Stimulated activated naive B cell treated with anti-CD40 and anti-IgM and Interleukin-4, amounts not matched to agents 10 μg/mL and 1 μg/mL and 100 μg/mL, for 72 hours (primary cell): ENCODE measurements at regions not wholly inside any gene's neighbourhood (a gene's known extent, or its start where the extent isn't known, plus 50 kb on each side); places are given as distances from the start of the nearest gene placed in this dataset.

Source experiments
- ATAC-seq, 2 donors: fragments of 150-1000 bp; cut with Tn5 transposase; replicated peaks; 2 replicates each; pipeline ENCODE4 v1.10.0; 2021; ENCODE audit warnings: moderate library complexity in 1 of 2
- DNase-seq: peaks from one replicate; pipeline ENCODE4 v3.0.0; 2021
- H3K27ac Mint-ChIP-seq: one replicate; pipeline ENCODE4 v1.8.0; 2022; ENCODE audit warnings: mild to moderate bottlenecking, mixed read lengths
- H3K27me3 Mint-ChIP-seq, 2 donors: one replicate each; pipeline ENCODE4 v1.8.0; 2022; ENCODE audit warnings: mixed read lengths in 2 of 2
- H3K36me3 Mint-ChIP-seq, 2 donors: one replicate each; pipeline ENCODE4 v1.8.0; 2022; ENCODE audit warnings: mixed read lengths in 2 of 2, mild to moderate bottlenecking in 1 of 2
- H3K4me1 Mint-ChIP-seq, 2 donors: one replicate each; pipeline ENCODE4 v1.8.0; 2022; ENCODE audit warnings: mixed read lengths in 2 of 2, mild to moderate bottlenecking in 1 of 2
- H3K4me3 Mint-ChIP-seq, 2 donors: one replicate each; pipeline ENCODE4 v1.8.0; 2022; ENCODE audit warnings: mild to moderate bottlenecking in 2 of 2, mixed read lengths in 2 of 2, moderate library complexity in 1 of 2
- H3K9me3 Mint-ChIP-seq, 2 donors: one replicate each; pipeline ENCODE4 v1.8.0; 2022; ENCODE audit warnings: mixed read lengths in 2 of 2, mild to moderate bottlenecking in 1 of 2

- H3K27ac Mint-ChIP-seq = no peak overlapping the region
- no peaks in the 10 kb centered on the region for H3K27me3 Mint-ChIP-seq
- no peak overlapping the region for H3K4me3 Mint-ChIP-seq
- H3K4me1 Mint-ChIP-seq = no peaks in the 10 kb centered on the region
- no peak for ATAC-seq
- H3K9me3 Mint-ChIP-seq = no peaks in the 10 kb centered on the region
- H3K36me3 Mint-ChIP-seq = no peaks in the 10 kb centered on the region
- no peak for DNase-seq
Observed at GRCh38 chr12:28855761-28856310, 293.2 kb upstream of the FAR2 start.

DNA sequence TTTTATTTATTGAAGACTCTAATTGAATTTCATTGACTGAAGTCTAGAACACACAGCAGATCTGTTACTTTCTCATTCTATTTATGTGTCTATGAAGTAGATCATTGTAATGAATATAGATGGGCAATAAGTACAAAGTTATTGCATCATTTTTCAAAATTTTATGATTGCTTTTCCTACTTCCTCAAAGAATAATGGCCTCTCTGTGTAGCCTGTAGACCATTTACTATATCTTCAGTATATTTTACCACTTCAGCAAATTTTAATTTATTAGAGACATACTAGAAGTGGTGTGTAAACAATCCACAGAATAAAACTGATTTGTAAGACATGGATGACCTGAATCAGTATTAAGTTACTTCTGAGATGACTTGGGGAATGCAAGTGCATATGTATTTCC lies 291.7 kb upstream of the FAR2 start:
- Mint-ChIP-seq H3K9me3 (no peaks in the 10 kb centered on the region), H3K36me3 (no peaks in the 10 kb centered on the region)
- no peak for ATAC-seq

DNA sequence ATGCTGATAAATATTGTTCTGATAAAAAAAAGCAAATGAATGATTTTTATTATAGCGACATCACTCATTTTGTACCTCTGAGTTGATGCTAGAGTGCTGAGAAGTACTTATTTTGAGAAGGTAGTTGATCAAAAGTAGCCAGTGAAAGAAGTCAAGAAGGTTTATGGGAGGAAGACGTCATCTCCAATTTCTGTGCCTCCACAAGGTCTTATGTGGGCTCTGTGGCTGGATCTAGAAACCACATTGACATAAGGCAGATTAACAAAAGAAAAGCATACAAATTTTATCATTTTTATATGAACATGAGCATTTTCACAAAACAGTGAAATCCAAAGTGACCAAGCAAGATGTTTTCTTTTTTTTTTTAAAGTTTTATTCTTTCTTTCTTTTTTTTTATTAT lies 289.5 kb upstream of the FAR2 start:
- peaks cover 0 to 1% of the 10 kb centered on the region in 2 donors for H3K9me3 Mint-ChIP-seq
- no peak for ATAC-seq
- H3K4me3 Mint-ChIP-seq = no peak overlapping the region
- H3K36me3 Mint-ChIP-seq = no peaks in the 10 kb centered on the region
- no peak overlapping the region for H3K27ac Mint-ChIP-seq
- no peaks in the 10 kb centered on the region for H3K4me1 Mint-ChIP-seq
- no peaks in the 10 kb centered on the region for H3K27me3 Mint-ChIP-seq
- no peak for DNase-seq

More for the DNA sequence above, 291.7 kb upstream of the FAR2 start:
- Mint-ChIP-seq H3K27me3 (no peaks in the 10 kb centered on the region), H3K27ac (no peak overlapping the region), H3K4me3 (no peak overlapping the region), H3K4me1 (no peaks in the 10 kb centered on the region)
- no peak for DNase-seq

DNA sequence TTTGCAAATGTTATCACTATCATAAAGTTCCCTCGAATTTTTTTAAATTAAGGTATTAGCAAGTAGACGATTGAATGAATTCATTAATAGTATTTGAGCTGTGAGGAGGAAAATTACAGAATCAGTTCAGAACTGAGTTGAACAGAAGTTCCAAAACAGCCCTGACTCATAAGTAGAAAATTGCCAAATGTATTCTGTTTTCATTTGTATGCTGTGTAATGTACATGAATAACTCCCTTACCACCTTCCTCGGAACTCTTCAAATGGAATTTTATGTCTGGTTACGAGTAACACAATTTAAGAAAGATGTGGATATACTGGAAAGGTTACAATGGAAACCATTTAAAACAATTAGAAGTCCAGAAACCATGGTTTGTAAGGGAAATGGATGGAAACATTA lies 283.3 kb upstream of the FAR2 start:
- DNase-seq = no peak
- no peaks in the 10 kb centered on the region for H3K27me3 Mint-ChIP-seq
- no peak for ATAC-seq

DNA sequence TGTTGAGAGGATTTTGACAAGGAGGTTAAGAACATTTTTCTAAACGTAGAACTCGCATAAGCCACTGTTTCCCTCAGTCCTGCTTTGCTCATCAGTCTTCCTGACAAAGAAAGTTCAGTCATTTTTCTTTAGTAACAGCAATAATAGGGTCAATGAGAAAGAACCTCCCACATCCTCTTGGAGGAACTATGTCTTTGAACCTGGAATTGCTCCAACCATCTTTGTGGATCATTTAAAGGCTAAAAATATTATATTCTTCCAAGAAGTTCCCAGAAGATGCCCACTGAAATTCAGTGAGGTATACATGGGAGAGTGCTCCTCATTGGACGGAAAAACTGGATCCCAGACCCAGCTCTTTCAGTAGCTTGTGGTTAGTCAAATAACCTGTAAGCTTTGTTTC lies 282.8 kb upstream of the FAR2 start:
- no peak overlapping the region for H3K27ac Mint-ChIP-seq
- no peaks in the 10 kb centered on the region for H3K36me3 Mint-ChIP-seq
- ATAC-seq (no peak), DNase-seq (no peak)
- H3K4me1 Mint-ChIP-seq = no peaks in the 10 kb centered on the region
- no peak overlapping the region for H3K4me3 Mint-ChIP-seq
- no peaks in the 10 kb centered on the region for H3K27me3 Mint-ChIP-seq
- H3K9me3 Mint-ChIP-seq = peaks cover 0 to 1% of the 10 kb centered on the region in 2 donors

More for the DNA sequence above, 283.3 kb upstream of the FAR2 start:
- Mint-ChIP-seq H3K9me3 (peaks cover 0 to 1% of the 10 kb centered on the region in 2 donors), H3K36me3 (no peaks in the 10 kb centered on the region), H3K4me3 (no peak overlapping the region), H3K4me1 (no peaks in the 10 kb centered on the region), H3K27ac (no peak overlapping the region)

DNA sequence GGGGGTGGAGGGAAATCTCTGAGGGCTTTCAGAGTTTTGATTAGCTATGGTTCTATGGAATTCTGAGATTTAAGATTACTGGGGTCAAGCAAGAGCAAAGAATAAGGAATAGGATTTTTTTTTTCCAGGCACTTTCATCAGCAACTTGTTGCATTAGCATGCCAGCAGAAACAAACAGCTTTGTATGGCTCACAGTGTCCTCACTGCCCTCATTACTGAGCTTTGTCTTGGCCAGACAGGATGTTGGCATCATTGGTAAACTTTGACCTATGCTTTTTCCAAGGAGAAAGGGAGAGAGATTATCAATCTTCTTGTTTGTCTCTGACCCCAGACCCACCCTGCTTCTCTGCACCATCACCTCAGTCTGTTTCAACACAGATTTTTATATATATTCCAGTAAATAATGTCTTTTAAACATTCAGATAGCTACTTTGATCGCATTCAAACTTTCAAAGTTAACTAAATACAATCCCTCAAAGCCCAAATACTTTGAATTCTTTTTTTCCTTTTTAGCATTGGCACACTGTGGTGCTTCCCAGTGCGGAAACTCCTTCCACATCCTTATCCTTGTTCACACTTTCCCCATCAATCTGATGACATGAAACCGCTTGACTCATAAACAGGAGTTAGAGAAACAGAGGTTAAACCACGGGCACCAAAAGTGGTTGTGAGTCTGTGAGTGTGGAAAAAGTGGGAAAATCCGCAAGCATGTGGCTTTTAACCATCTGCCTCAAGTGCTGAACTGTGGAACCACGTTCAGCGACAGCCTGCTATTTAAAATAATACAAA lies 282.2 kb upstream of the FAR2 start:
- Mint-ChIP-seq H3K4me1 (no peaks in the 10 kb centered on the region), H3K27ac (no peak overlapping the region), H3K27me3 (no peaks in the 10 kb centered on the region), H3K4me3 (no peak overlapping the region), H3K36me3 (no peaks in the 10 kb centered on the region), H3K9me3 (peaks cover 0 to 1% of the 10 kb centered on the region in 2 donors)
- DNase-seq (no peak), ATAC-seq (no peak)

DNA sequence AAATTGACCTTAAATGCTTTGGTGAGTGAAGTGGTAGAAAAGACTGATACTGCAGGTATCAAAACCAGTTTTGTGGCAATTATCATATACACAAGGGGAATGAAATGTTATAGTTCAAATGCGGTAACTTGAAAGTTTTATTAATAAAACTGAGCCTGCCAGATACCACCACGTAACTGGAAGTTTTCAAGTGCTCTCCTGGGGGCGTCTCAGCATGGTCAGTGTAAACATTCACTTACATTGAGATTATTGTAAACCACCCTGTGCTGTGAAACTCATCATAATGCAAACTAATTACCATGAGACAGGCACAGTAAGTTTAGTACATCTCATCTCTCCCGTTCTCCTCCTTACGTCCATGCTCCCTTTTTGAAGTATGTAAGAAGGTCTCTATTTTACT lies 280.7 kb upstream of the FAR2 start:
- Mint-ChIP-seq H3K27ac (no peak overlapping the region), H3K4me1 (no peaks in the 10 kb centered on the region), H3K36me3 (no peaks in the 10 kb centered on the region), H3K9me3 (peaks cover 0 to 1% of the 10 kb centered on the region in 2 donors), H3K4me3 (no peak overlapping the region), H3K27me3 (no peaks in the 10 kb centered on the region)
- DNase-seq = no peak
- no peak for ATAC-seq

DNA sequence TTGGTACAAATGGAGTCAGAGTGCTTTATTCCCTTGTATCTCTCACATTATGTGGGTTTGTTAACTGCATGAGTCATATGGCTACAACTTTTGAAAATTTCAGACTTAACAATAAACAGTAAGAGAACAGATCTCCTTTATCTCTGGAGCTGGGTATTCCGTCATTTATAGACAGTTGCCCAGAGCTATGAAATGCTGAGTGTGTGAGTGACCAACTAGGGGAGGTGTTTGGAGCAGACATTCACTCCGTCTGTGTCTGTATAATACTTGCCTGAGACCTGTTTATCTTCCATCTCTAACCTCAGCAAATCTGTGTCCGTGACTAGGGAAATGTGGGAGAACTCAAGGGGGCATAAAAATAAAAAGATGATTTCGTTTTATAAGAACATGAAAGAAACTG lies 279.9 kb upstream of the FAR2 start:
- Mint-ChIP-seq H3K4me3 (no peak overlapping the region), H3K9me3 (no peaks in the 10 kb centered on the region), H3K36me3 (no peaks in the 10 kb centered on the region), H3K27ac (no peak overlapping the region), H3K27me3 (no peaks in the 10 kb centered on the region), H3K4me1 (no peaks in the 10 kb centered on the region)
- ATAC-seq (no peak), DNase-seq (no peak)

DNA sequence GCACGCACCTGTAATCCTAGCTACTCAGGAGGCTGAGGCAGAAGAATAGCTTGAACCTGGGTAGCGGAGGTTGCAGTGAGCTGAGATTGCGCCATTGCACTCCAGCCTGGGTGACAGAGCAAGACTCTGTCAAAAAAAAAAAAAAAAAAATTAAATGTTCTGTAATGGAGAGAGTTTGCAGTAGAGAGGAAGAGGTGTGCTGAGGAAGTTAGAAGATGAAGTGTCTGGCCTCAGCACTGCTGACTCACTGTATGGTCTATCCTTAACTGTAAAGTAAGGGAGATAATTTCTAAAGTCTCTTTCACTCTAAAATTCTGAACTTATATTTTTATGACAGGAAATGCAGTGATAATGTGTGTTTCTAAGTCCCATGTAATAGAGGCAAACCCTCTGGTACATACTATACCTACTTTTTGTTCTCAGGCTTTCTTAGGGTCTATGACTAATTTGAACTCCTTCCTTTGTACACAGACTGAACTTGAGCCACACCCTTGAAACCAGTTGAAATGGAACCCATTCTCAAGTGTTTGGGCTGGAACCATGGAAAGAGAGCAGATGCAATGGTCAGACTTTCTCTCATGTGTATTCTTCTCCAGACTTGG lies 278.1 kb upstream of the FAR2 start:
- H3K36me3 Mint-ChIP-seq = no peaks in the 10 kb centered on the region
- H3K27me3 Mint-ChIP-seq = no peaks in the 10 kb centered on the region
- no peaks in the 10 kb centered on the region for H3K9me3 Mint-ChIP-seq
- H3K4me3 Mint-ChIP-seq = no peak overlapping the region
- no peak overlapping the region for H3K27ac Mint-ChIP-seq
- no peak for ATAC-seq
- H3K4me1 Mint-ChIP-seq = no peaks in the 10 kb centered on the region
- DNase-seq = no peak

DNA sequence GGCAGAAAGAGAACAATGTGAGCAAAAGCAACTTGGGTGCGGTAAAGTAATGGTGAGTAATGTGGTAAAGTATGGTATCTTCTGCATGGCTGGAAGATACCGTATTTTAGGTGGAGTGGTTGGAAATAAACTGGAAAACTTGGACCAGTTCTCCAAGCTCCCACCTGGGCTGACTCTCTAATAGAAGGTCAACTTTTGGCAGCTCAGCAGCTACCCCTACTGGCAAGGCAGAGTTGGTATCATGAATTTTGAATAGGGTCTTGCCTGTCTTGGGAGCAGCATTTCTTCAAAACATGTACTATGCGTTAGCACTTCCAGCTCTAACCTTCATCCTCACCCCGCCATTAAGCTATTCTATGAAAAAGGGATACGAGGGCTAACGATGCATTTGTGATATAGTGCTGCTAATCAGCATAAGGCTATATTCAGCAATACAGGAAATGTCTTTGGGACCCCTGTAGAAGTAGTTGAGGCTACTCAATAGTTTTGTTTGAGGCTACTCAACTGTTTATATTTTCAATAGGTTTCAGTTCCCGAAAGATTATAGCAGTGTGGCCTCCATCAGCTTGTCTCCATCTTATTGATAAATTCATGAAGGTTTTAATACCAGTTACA lies 276.3 kb upstream of the FAR2 start:
- no peaks in the 10 kb centered on the region for H3K9me3 Mint-ChIP-seq
- DNase-seq = no peak
- H3K36me3 Mint-ChIP-seq = no peaks in the 10 kb centered on the region
- H3K27ac Mint-ChIP-seq = no peak overlapping the region
- no peaks in the 10 kb centered on the region for H3K27me3 Mint-ChIP-seq
- H3K4me3 Mint-ChIP-seq = no peak overlapping the region
- no peaks in the 10 kb centered on the region for H3K4me1 Mint-ChIP-seq
- ATAC-seq = no peak

DNA sequence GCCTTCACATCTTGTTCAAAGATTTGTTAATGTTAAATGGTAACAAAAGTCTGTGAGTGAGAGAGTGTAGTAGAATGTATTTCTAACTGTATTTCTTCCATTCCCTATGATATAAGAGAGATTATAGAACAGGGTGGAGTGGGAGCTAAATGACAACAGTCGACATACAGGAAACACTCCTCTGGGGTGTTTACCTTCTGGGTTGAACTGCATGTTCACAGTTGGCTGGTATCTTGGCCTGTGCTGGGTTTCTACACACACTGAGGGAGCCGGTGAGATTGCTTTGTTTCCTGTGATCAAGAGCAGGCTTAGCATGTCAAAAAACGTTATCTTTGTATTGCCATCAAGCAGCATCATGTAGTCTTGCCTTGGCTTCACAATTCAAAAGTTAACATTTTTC lies 274.3 kb upstream of the FAR2 start:
- ATAC-seq = no peak
- no peak overlapping the region for H3K27ac Mint-ChIP-seq
- H3K36me3 Mint-ChIP-seq = no peaks in the 10 kb centered on the region
- no peak overlapping the region for H3K4me3 Mint-ChIP-seq
- no peak for DNase-seq
- no peaks in the 10 kb centered on the region for H3K27me3 Mint-ChIP-seq
- H3K9me3 Mint-ChIP-seq = no peaks in the 10 kb centered on the region
- no peaks in the 10 kb centered on the region for H3K4me1 Mint-ChIP-seq

- ATAC-seq (no peak), DNase-seq (no peak)
- Mint-ChIP-seq H3K4me3 (no peak overlapping the region), H3K36me3 (no peaks in the 10 kb centered on the region), H3K27ac (no peak overlapping the region), H3K4me1 (no peaks in the 10 kb centered on the region), H3K9me3 (no peaks in the 10 kb centered on the region), H3K27me3 (no peaks in the 10 kb centered on the region)
Observed at GRCh38 chr12:28876196-28876798, 272.8 kb upstream of the FAR2 start.

GRCh38 chr12:28877854-28878253 lies 271.2 kb upstream of the FAR2 start:
- DNase-seq = no peak
- no peaks in the 10 kb centered on the region for H3K27me3 Mint-ChIP-seq
- H3K4me1 Mint-ChIP-seq = no peaks in the 10 kb centered on the region
- no peaks in the 10 kb centered on the region for H3K36me3 Mint-ChIP-seq
- H3K27ac Mint-ChIP-seq = no peak overlapping the region
- H3K9me3 Mint-ChIP-seq = no peaks in the 10 kb centered on the region
- no peak overlapping the region for H3K4me3 Mint-ChIP-seq
- no peak for ATAC-seq

DNA sequence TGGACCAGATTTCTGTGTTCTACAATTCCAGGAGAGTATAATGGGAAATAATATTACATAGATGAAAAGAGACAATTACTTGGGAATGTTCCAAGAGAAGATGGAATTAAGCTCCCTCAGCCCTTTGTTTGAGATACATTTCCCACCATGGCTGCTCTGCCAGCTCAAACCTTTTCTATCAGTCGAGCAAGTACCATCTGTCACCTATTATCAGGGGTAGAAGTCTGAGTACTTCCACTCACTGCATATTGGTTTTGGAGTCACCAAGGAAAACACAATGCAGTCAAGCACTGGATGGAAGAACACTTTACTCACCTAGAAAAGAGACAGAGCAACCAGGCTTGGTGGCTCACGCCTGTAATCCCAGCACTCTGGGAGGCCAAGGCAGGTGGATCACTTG lies 270.4 kb upstream of the FAR2 start:
- Mint-ChIP-seq H3K36me3 (no peaks in the 10 kb centered on the region), H3K4me3 (no peak overlapping the region), H3K4me1 (no peaks in the 10 kb centered on the region), H3K27ac (no peak overlapping the region), H3K9me3 (no peaks in the 10 kb centered on the region), H3K27me3 (no peaks in the 10 kb centered on the region)
- ATAC-seq = no peak
- no peak for DNase-seq
